ENCODE measurements at regions not wholly inside any gene's neighbourhood (a gene's known extent, or its start where the extent isn't known, plus 50 kb on each side); places are given as distances from the start of the nearest gene placed in this dataset.
A peak's percentile ranks its signal among the peaks of the same experiment; 100 is the strongest.

GRCh38 chr11:107172996-107173395 is 154.7 kb upstream of the GUCY1A2 start:
- no peak for DNase-seq (ENCODE audit: low read depth in 1 of 2, low spot score in 1 of 2)
- in situ Hi-C loops (cut with HindIII; ENCODE audit: low pct_unique_long_range_greater_than_20kb, low sequenced_read_pairs): no loop called here
- no peak for TF ChIP-seq JUND (IDR thresholded peaks at IDR 0.05; ENCODE audit: low read depth)

GRCh38 chr11:107157809-107158187 is 139.5 kb upstream of the GUCY1A2 start:
- no peak for TF ChIP-seq JUND (IDR thresholded peaks at IDR 0.05; ENCODE audit: low read depth)
- no peak for DNase-seq (ENCODE audit: low read depth in 1 of 2, low spot score in 1 of 2)
- in situ Hi-C loops (cut with HindIII; ENCODE audit: low pct_unique_long_range_greater_than_20kb, low sequenced_read_pairs): no loop called here

GRCh38 chr11:107157146-107157808 is 139.0 kb upstream of the GUCY1A2 start:
- no peak for DNase-seq (ENCODE audit: low read depth in 1 of 2, low spot score in 1 of 2)
- no peak for TF ChIP-seq JUND (IDR thresholded peaks at IDR 0.05; ENCODE audit: low read depth)
- in situ Hi-C loops (cut with HindIII; ENCODE audit: low pct_unique_long_range_greater_than_20kb, low sequenced_read_pairs): no loop called here

- no peak for DNase-seq (ENCODE audit: low read depth in 1 of 2, low spot score in 1 of 2)
- no peak for TF ChIP-seq JUND (IDR thresholded peaks at IDR 0.05; ENCODE audit: low read depth)
- in situ Hi-C loops (cut with HindIII; ENCODE audit: low pct_unique_long_range_greater_than_20kb, low sequenced_read_pairs): no loop called here
These were observed 133.3 kb upstream of the GUCY1A2 start for GRCh38 chr11:107151579-107151978.

GRCh38 chr11:107151158-107151557 is 132.9 kb upstream of the GUCY1A2 start:
- DNase-seq (ENCODE audit: low read depth in 1 of 2, low spot score in 1 of 2): no peak
- no peak for TF ChIP-seq JUND (IDR thresholded peaks at IDR 0.05; ENCODE audit: low read depth)
- in situ Hi-C loops (cut with HindIII; ENCODE audit: low pct_unique_long_range_greater_than_20kb, low sequenced_read_pairs): no loop called here

- in situ Hi-C loops (cut with HindIII; ENCODE audit: low pct_unique_long_range_greater_than_20kb, low sequenced_read_pairs): no loop called here
- no peak for TF ChIP-seq JUND (IDR thresholded peaks at IDR 0.05; ENCODE audit: low read depth)
- DNase-seq (ENCODE audit: low read depth in 1 of 2, low spot score in 1 of 2): no peak
These were observed 122.7 kb upstream of the GUCY1A2 start for GRCh38 chr11:107140983-107141382.

- no peak for TF ChIP-seq JUND (IDR thresholded peaks at IDR 0.05; ENCODE audit: low read depth)
- in situ Hi-C loops (cut with HindIII; ENCODE audit: low pct_unique_long_range_greater_than_20kb, low sequenced_read_pairs): no loop called here
- no peak for DNase-seq (ENCODE audit: low read depth in 1 of 2, low spot score in 1 of 2)
These were observed 121.1 kb upstream of the GUCY1A2 start for GRCh38 chr11:107139396-107139795.

- in situ Hi-C loops (cut with HindIII; ENCODE audit: low pct_unique_long_range_greater_than_20kb, low sequenced_read_pairs): no loop called here
- no peak for TF ChIP-seq JUND (IDR thresholded peaks at IDR 0.05; ENCODE audit: low read depth)
- no peak for DNase-seq (ENCODE audit: low read depth in 1 of 2, low spot score in 1 of 2)
These were observed 118.6 kb upstream of the GUCY1A2 start for GRCh38 chr11:107136892-107137291.

GRCh38 chr11:107131756-107132155 is 113.5 kb upstream of the GUCY1A2 start:
- in situ Hi-C loops (cut with HindIII; ENCODE audit: low pct_unique_long_range_greater_than_20kb, low sequenced_read_pairs): no loop called here
- TF ChIP-seq JUND (IDR thresholded peaks at IDR 0.05; ENCODE audit: low read depth): no peak
- DNase-seq (ENCODE audit: low read depth in 1 of 2, low spot score in 1 of 2): no peak

- in situ Hi-C loops (cut with HindIII; ENCODE audit: low pct_unique_long_range_greater_than_20kb, low sequenced_read_pairs): no loop called here
- TF ChIP-seq JUND (IDR thresholded peaks at IDR 0.05; ENCODE audit: low read depth): no peak
- DNase-seq (ENCODE audit: low read depth in 1 of 2, low spot score in 1 of 2): no peak
These were observed 104.7 kb upstream of the GUCY1A2 start for GRCh38 chr11:107123022-107123421.

GRCh38 chr11:107118025-107118720 is 99.9 kb upstream of the GUCY1A2 start:
- no peak for TF ChIP-seq JUND (IDR thresholded peaks at IDR 0.05; ENCODE audit: low read depth)
- in situ Hi-C loops (cut with HindIII; ENCODE audit: low pct_unique_long_range_greater_than_20kb, low sequenced_read_pairs): no loop called here
- no peak for DNase-seq (ENCODE audit: low read depth in 1 of 2, low spot score in 1 of 2)

GRCh38 chr11:107116358-107116757 is 98.1 kb upstream of the GUCY1A2 start:
- in situ Hi-C loops (cut with HindIII; ENCODE audit: low pct_unique_long_range_greater_than_20kb, low sequenced_read_pairs): no loop called here
- no peak for TF ChIP-seq JUND (IDR thresholded peaks at IDR 0.05; ENCODE audit: low read depth)
- no peak for DNase-seq (ENCODE audit: low read depth in 1 of 2, low spot score in 1 of 2)

GRCh38 chr11:107102692-107103477 is 84.6 kb upstream of the GUCY1A2 start:
- TF ChIP-seq JUND (IDR thresholded peaks at IDR 0.05; ENCODE audit: low read depth): no peak
- in situ Hi-C loops (cut with HindIII; ENCODE audit: low pct_unique_long_range_greater_than_20kb, low sequenced_read_pairs): no loop called here
- peak in 1 of 2 experiments; percentile 30 for DNase-seq (ENCODE audit: low read depth in 1 of 2, low spot score in 1 of 2)
